Fibroblast of lung (primary cell): ENCODE measurements at regions not wholly inside any gene's neighbourhood (a gene's known extent, or its start where the extent isn't known, plus 50 kb on each side); places are given as distances from the start of the nearest gene placed in this dataset.
"Not testable (repeated sequence)": the region's sequence is repeated elsewhere in the genome, so short reads cannot be mapped to it uniquely, and the experiment has no call there.

Experiments
- DNase-seq, 2 donors: peaks; one replicate each; pipeline versions ENCODE4 v3.0.0 to v3.0.0-alpha.2; 2010; ENCODE audit warnings: low read depth in 2 of 2
- H2AFZ ChIP-seq: 2 replicates; pipeline ENCODE4 v1.5.1; 2012; ENCODE audit warnings: low read length, control low read depth, inconsistent platforms
- H3K27ac ChIP-seq: 2 replicates; pipeline ENCODE4 v1.5.1; 2011; ENCODE audit warnings: low read length, control low read depth; ENCODE audit not compliant: insufficient read depth
- H3K27me3 ChIP-seq: 2 replicates; pipeline ENCODE4 v1.5.1; 2011; ENCODE audit warnings: mild to moderate bottlenecking, low read length; ENCODE audit not compliant: control insufficient read depth, insufficient read depth
- H3K36me3 ChIP-seq: 2 replicates; pipeline ENCODE4 v1.5.1; 2011; ENCODE audit warnings: low read length; ENCODE audit not compliant: control insufficient read depth, insufficient read depth
- H3K4me1 ChIP-seq: 2 replicates; pipeline ENCODE4 v1.5.1; 2011; ENCODE audit warnings: low read length; ENCODE audit not compliant: control insufficient read depth, insufficient read depth; ENCODE audit errors: extremely low read depth
- H3K4me2 ChIP-seq: 2 replicates; pipeline ENCODE4 v1.5.1; 2011; ENCODE audit warnings: low read length, control low read depth; ENCODE audit not compliant: insufficient read depth; ENCODE audit errors: extremely low read depth
- H3K4me3 ChIP-seq, 4 experiments: fragments of 200-600 bp in 1 of 4; sonication (generic) in 1 of 4; replicated peaks in 1 of 4; 2 replicates each; pipeline ENCODE4 v1.5.1; 2011 to 2016; ENCODE audit warnings: low read length in 4 of 4, low read depth in 3 of 4, mild to moderate bottlenecking in 3 of 4, control low read depth in 2 of 4, inconsistent platforms in 1 of 4, mixed read lengths in 1 of 4; ENCODE audit not compliant: insufficient read depth in 1 of 4; ENCODE audit errors: control extremely low read depth in 1 of 4
- H3K79me2 ChIP-seq: 2 replicates; pipeline ENCODE4 v1.5.1; 2012; ENCODE audit warnings: mild to moderate bottlenecking, low read length, inconsistent platforms; ENCODE audit not compliant: control insufficient read depth, insufficient read depth
- H3K9ac ChIP-seq: 2 replicates; pipeline ENCODE4 v1.5.1; 2011; ENCODE audit warnings: mild to moderate bottlenecking, low read length, control low read depth; ENCODE audit not compliant: insufficient read depth
- H3K9me3 ChIP-seq: 2 replicates; pipeline ENCODE4 v1.5.1; 2012; ENCODE audit warnings: low read depth, low read length; ENCODE audit not compliant: control insufficient read depth, insufficient read depth
- H4K20me1 ChIP-seq: 2 replicates; pipeline ENCODE4 v1.5.1; 2011; ENCODE audit warnings: low read length; ENCODE audit not compliant: control insufficient read depth, insufficient read depth; ENCODE audit errors: extremely low read depth
- EZH2 ChIP-seq: IDR thresholded peaks from 2 replicates; pipeline ENCODE4 v1.5.1; 2012; ENCODE audit warnings: low read length, control low read depth, mild to moderate bottlenecking; ENCODE audit errors: missing control alignments
- TF ChIP-seq, protein P1 (sequence below), 2 donors: IDR thresholded peaks in 1 of 2; conservative IDR thresholded peaks in 1 of 2; 1 replicate in 1 of 2; 2 replicates in 1 of 2; pipeline ENCODE4 v1.5.1; 2011 to 2012; ENCODE audit warnings: low read length in 2 of 2, control low read depth in 1 of 2, inconsistent platforms in 1 of 2, low read depth in 1 of 2, mild to moderate bottlenecking in 1 of 2

GRCh38 chr20:43827940-43828562 lies 86.6 kb upstream of the TOX2 start:
- H3K4me2 ChIP-seq: no peak overlapping the region
- no peak for DNase-seq
- TF ChIP-seq, protein P1, sequence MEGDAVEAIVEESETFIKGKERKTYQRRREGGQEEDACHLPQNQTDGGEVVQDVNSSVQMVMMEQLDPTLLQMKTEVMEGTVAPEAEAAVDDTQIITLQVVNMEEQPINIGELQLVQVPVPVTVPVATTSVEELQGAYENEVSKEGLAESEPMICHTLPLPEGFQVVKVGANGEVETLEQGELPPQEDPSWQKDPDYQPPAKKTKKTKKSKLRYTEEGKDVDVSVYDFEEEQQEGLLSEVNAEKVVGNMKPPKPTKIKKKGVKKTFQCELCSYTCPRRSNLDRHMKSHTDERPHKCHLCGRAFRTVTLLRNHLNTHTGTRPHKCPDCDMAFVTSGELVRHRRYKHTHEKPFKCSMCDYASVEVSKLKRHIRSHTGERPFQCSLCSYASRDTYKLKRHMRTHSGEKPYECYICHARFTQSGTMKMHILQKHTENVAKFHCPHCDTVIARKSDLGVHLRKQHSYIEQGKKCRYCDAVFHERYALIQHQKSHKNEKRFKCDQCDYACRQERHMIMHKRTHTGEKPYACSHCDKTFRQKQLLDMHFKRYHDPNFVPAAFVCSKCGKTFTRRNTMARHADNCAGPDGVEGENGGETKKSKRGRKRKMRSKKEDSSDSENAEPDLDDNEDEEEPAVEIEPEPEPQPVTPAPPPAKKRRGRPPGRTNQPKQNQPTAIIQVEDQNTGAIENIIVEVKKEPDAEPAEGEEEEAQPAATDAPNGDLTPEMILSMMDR (conservative IDR thresholded peaks at IDR 0.05 in 1 of 2, IDR thresholded peaks at IDR 0.05 in 1 of 2; ENCODE audit: low read depth in 1 of 2, low read length in 2 of 2): no peak
- no peak for TF ChIP-seq EZH2
- H3K79me2 ChIP-seq: no peaks in the 10 kb centered on the region
- no peak overlapping the region for H3K9ac ChIP-seq
- no peaks in the 10 kb centered on the region for H4K20me1 ChIP-seq
- peaks cover 32% of the 10 kb centered on the region for H3K27me3 ChIP-seq
- no peaks in the 10 kb centered on the region for H3K36me3 ChIP-seq
- H3K4me1 ChIP-seq: no peaks in the 10 kb centered on the region
- H3K4me3 ChIP-seq: no peak overlapping the region
- H3K27ac ChIP-seq: no peak overlapping the region
- no peak overlapping the region for H2AFZ ChIP-seq
- no peaks in the 10 kb centered on the region for H3K9me3 ChIP-seq

GRCh38 chr20:43826943-43827342 lies 87.7 kb upstream of the TOX2 start:
- not testable (repeated sequence) for H4K20me1 ChIP-seq, H3K4me3 ChIP-seq, H3K4me2 ChIP-seq, H3K9ac ChIP-seq, H2AFZ ChIP-seq, H3K27ac ChIP-seq, DNase-seq, H3K79me2 ChIP-seq, H3K36me3 ChIP-seq, H3K9me3 ChIP-seq, H3K4me1 ChIP-seq
- peaks cover 25% of the 10 kb centered on the region for H3K27me3 ChIP-seq

DNA sequence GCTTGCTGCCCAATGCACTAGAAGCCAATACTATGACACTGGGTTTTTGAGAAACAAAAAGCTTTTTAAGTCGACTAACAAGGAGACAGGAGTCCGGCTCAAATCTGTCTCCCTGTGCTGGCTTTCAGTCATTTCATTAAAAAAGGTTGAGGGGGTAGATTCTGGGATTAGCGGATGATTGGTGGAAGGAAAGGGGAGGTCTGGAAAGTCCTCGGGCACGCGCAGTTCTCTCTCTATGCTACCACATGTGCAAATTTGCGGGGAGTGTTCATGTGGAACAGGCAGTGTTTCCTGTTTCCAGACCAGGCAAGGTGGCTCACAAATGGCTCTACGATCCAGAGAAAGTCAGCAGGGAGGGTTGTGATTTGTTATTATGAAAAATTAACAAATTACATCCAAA lies 89.1 kb upstream of the TOX2 start:
- no peak for TF ChIP-seq EZH2
- TF ChIP-seq, protein P1 (conservative IDR thresholded peaks at IDR 0.05 in 1 of 2, IDR thresholded peaks at IDR 0.05 in 1 of 2; ENCODE audit: low read depth in 1 of 2, low read length in 2 of 2): no peak
- Histone ChIP-seq H3K4me2 (no peak overlapping the region), H3K27me3 (peaks cover 22% of the 10 kb centered on the region), H3K9ac (no peak overlapping the region), H3K79me2 (no peaks in the 10 kb centered on the region), H3K36me3 (no peaks in the 10 kb centered on the region), H3K9me3 (no peaks in the 10 kb centered on the region), H3K4me3 (no peak overlapping the region), H4K20me1 (no peaks in the 10 kb centered on the region), H3K27ac (no peak overlapping the region), H2AFZ (no peak overlapping the region), H3K4me1 (no peaks in the 10 kb centered on the region)
- no peak for DNase-seq
